ENCODE measurements at regions not wholly inside any gene's neighbourhood (a gene's known extent, or its start where the extent isn't known, plus 50 kb on each side); places are given as distances from the start of the nearest gene placed in this dataset.

GRCh38 chr2:15753233-15753798, 161.6 kb downstream of the DDX1 start:
- no peak overlapping the region for H3K4me3 ChIP-seq (ENCODE audit: low read depth in 2 of 2, low read length in 2 of 2)
- no TSS peak for BruUV-seq (replicated peaks)
- ATAC-seq (no peak), DNase-seq (ENCODE audit: low read depth, low spot score) (no peak)
- no peak overlapping the region for H3K27ac ChIP-seq (ENCODE audit: low read length)
- in situ Hi-C loops (cut with HindIII; ENCODE audit: low pct_unique_long_range_greater_than_20kb, low sequenced_read_pairs), result no loop called here
- H3K4me1 ChIP-seq (ENCODE audit: control insufficient read depth, insufficient read depth, low read length), result no peaks in the 10 kb centered on the region
- H3K27me3 ChIP-seq (ENCODE audit: control insufficient read depth, insufficient read depth, low read length), result no peaks in the 10 kb centered on the region
- intact Hi-C loops (cut with micrococcal nuclease; ENCODE audit: unreplicated experiment), result no loop called here
- H3K36me3 ChIP-seq (ENCODE audit: control insufficient read depth, insufficient read depth, low read length), result no peaks in the 10 kb centered on the region
- no peaks in the 10 kb centered on the region for H3K9me3 ChIP-seq (ENCODE audit: control insufficient read depth, insufficient read depth, low read depth, low read length)
- TF ChIP-seq TCF7L2 (IDR thresholded peaks at IDR 0.05; ENCODE audit: low read depth, low read length), result no peak
- no peak for TF ChIP-seq POLR2AphosphoS5 (IDR thresholded peaks at IDR 0.05; ENCODE audit: low read depth, low read length)
- TF ChIP-seq, protein P1, sequence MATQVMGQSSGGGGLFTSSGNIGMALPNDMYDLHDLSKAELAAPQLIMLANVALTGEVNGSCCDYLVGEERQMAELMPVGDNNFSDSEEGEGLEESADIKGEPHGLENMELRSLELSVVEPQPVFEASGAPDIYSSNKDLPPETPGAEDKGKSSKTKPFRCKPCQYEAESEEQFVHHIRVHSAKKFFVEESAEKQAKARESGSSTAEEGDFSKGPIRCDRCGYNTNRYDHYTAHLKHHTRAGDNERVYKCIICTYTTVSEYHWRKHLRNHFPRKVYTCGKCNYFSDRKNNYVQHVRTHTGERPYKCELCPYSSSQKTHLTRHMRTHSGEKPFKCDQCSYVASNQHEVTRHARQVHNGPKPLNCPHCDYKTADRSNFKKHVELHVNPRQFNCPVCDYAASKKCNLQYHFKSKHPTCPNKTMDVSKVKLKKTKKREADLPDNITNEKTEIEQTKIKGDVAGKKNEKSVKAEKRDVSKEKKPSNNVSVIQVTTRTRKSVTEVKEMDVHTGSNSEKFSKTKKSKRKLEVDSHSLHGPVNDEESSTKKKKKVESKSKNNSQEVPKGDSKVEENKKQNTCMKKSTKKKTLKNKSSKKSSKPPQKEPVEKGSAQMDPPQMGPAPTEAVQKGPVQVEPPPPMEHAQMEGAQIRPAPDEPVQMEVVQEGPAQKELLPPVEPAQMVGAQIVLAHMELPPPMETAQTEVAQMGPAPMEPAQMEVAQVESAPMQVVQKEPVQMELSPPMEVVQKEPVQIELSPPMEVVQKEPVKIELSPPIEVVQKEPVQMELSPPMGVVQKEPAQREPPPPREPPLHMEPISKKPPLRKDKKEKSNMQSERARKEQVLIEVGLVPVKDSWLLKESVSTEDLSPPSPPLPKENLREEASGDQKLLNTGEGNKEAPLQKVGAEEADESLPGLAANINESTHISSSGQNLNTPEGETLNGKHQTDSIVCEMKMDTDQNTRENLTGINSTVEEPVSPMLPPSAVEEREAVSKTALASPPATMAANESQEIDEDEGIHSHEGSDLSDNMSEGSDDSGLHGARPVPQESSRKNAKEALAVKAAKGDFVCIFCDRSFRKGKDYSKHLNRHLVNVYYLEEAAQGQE (IDR thresholded peaks at IDR 0.05; ENCODE audit: insufficient read depth in 1 of 2, low read depth in 2 of 2, low read length in 1 of 2), result no peak
- TF ChIP-seq CTCF (IDR thresholded peaks at IDR 0.05), result no peak
- TF ChIP-seq SIN3A (IDR thresholded peaks at IDR 0.05; ENCODE audit: borderline replicate concordance, insufficient read depth, low read depth, low read length), result no peak
- ChIA-PET POLR2A (no interaction called here), CTCF (no interaction called here)

DNA sequence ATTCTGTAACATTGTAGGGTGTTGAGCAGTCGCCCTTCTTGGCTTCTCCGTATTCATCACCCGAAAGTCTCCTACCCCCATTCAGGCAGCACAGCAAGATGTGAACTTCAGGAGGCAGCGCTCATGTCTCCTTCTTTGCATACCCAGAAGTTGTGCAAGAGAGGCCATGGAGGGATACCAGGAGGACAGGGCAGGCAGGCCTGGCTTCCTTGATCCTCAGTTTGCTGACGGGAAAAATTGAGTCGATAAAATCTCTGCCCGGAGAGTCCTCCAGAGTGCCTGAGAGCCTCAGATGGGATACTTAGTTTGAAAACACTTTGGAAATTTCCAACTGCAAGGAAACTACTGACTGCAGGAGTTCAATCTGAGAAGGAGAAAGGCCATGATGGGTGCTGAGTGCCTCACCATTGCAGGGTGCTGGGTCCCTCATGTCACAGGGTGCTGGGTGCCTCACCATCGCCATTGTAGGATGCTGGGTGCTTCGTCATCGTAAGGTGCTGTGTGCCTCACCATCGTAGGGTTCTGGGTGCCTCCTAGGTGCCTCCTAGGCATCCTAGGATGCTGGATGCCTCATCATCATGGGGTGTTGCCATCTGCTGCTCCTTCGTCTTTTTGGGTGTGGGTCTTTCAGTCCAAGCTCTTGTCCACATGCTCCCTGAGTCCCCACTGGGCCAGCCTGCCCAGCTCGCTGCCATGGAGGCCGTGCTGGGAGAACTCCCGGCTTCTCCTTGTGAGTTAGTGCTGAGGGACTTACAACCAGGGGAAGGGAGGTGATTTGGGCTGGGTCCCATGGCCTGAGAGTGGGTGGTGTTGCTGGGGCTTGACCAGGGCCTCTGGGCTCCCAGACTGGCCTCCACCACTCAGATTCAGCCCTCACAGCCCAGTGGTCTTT, 162.4 kb downstream of the DDX1 start:
- CTCF ChIA-PET, result no interaction called here

More for the DNA sequence above, 162.4 kb downstream of the DDX1 start:
- H3K4me3 ChIP-seq (ENCODE audit: low read depth in 2 of 2, low read length in 2 of 2), result no peak overlapping the region
- H3K27ac ChIP-seq (ENCODE audit: low read length), result no peak overlapping the region
- POLR2A ChIA-PET, result no interaction called here
- TF ChIP-seq CTCF (IDR thresholded peaks at IDR 0.05) (no peak), TCF7L2 (IDR thresholded peaks at IDR 0.05; ENCODE audit: low read depth, low read length) (no peak), POLR2AphosphoS5 (IDR thresholded peaks at IDR 0.05; ENCODE audit: low read depth, low read length) (no peak), SIN3A (IDR thresholded peaks at IDR 0.05; ENCODE audit: borderline replicate concordance, insufficient read depth, low read depth, low read length) (no peak)
- TF ChIP-seq, protein P1 (IDR thresholded peaks at IDR 0.05; ENCODE audit: insufficient read depth in 1 of 2, low read depth in 2 of 2, low read length in 1 of 2), result no peak
- ATAC-seq (no peak), DNase-seq (ENCODE audit: low read depth, low spot score) (no peak)
- in situ Hi-C loops (cut with HindIII; ENCODE audit: low pct_unique_long_range_greater_than_20kb, low sequenced_read_pairs) (no loop called here), intact Hi-C loops (cut with micrococcal nuclease; ENCODE audit: unreplicated experiment) (no loop called here)
- H3K4me1 ChIP-seq (ENCODE audit: control insufficient read depth, insufficient read depth, low read length), result no peaks in the 10 kb centered on the region
- H3K27me3 ChIP-seq (ENCODE audit: control insufficient read depth, insufficient read depth, low read length), result no peaks in the 10 kb centered on the region
- H3K36me3 ChIP-seq (ENCODE audit: control insufficient read depth, insufficient read depth, low read length), result no peaks in the 10 kb centered on the region
- BruUV-seq (replicated peaks), result no TSS peak
- no peaks in the 10 kb centered on the region for H3K9me3 ChIP-seq (ENCODE audit: control insufficient read depth, insufficient read depth, low read depth, low read length)
